ENCODE measurements at regions not wholly inside any gene's neighbourhood (a gene's known extent, or its start where the extent isn't known, plus 50 kb on each side); places are given as distances from the start of the nearest gene placed in this dataset.

DNA sequence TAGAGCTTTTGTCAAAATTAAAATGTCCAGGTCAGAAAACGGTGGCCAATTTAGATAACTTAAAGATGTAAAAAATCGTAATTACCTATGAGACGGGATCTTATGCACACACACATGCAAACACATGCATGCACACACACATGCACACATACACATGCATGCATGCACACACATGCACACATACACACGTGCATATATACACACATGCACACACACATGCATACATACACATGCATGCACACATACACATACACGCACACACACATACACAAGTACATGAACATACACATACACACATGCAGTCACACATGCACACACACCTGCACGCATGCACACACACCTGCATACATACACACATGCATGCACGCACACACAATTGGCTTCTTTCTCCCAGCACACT is 362.0 kb downstream of the IRX1 start:
- H3K4me1 ChIP-seq (ENCODE audit: control insufficient read depth, insufficient read depth, low read length) = no peaks in the 10 kb centered on the region
- H3K36me3 ChIP-seq (ENCODE audit: control insufficient read depth, insufficient read depth, low read length, severe bottlenecking) = no peaks in the 10 kb centered on the region
- peaks cover 11% of the 10 kb centered on the region for H3K9me3 ChIP-seq (ENCODE audit: control insufficient read depth, low read length)
- no peak overlapping the region for H3K9ac ChIP-seq (ENCODE audit: low read length)
- H3K27me3 ChIP-seq (replicated peaks; ENCODE audit: control insufficient read depth, insufficient read depth, low read length) = no peaks in the 10 kb centered on the region
- DNase-seq (ENCODE audit: low read depth) = no peak
- no peak overlapping the region for H3K4me3 ChIP-seq (ENCODE audit: low read length)

DNA sequence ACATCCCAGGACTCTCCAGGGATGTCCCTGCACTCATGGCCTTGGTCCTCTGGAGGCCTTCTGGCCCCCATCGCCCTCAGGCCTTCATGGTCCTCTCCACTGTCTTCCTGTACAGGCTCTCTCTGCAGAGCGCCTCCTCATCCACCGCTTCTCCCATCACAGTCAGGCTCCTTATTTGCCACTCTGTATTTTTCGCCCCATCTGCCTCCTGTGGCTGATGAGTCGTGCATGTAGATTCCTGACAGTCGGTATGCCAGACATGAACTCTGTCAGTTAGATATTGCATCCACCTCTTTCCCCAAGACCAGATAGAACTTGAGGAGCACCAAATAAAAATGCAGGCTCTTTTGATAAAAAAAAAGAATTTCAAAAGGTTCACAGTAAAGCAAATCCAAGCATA is 362.8 kb downstream of the IRX1 start:
- Histone ChIP-seq H3K27me3 (replicated peaks; ENCODE audit: control insufficient read depth, insufficient read depth, low read length) (no peaks in the 10 kb centered on the region), H3K9ac (ENCODE audit: low read length) (no peak overlapping the region), H3K4me3 (ENCODE audit: low read length) (no peak overlapping the region), H3K4me1 (ENCODE audit: control insufficient read depth, insufficient read depth, low read length) (no peaks in the 10 kb centered on the region), H3K9me3 (ENCODE audit: control insufficient read depth, low read length) (peaks cover 11% of the 10 kb centered on the region), H3K36me3 (ENCODE audit: control insufficient read depth, insufficient read depth, low read length, severe bottlenecking) (no peaks in the 10 kb centered on the region)
- DNase-seq (ENCODE audit: low read depth) = no peak

DNA sequence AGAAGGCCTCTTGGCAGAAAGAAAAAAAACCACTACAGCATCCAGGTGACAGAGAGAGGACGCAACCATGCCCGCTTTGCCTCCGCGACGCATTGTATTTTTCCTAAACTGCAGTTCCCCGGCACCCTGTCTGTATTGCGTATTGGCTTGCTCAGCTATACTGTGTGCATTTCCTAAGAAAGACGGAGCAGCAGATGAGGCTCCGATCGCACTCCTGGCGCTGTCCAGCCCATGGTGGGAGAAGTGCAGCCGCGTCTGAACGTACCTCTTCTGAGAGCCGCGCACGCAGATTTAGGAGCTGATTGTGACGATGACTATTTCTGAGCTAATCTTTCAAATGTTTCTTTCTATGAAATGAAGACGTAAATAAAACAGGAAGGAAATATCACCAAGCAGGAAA is 366.5 kb downstream of the IRX1 start:
- Histone ChIP-seq H3K4me3 (ENCODE audit: low read length) (no peak overlapping the region), H3K36me3 (ENCODE audit: control insufficient read depth, insufficient read depth, low read length, severe bottlenecking) (no peaks in the 10 kb centered on the region), H3K4me1 (ENCODE audit: control insufficient read depth, insufficient read depth, low read length) (no peaks in the 10 kb centered on the region), H3K9ac (ENCODE audit: low read length) (no peak overlapping the region), H3K27me3 (replicated peaks; ENCODE audit: control insufficient read depth, insufficient read depth, low read length) (no peaks in the 10 kb centered on the region), H3K9me3 (ENCODE audit: control insufficient read depth, low read length) (peaks cover 7% of the 10 kb centered on the region)
- DNase-seq (ENCODE audit: low read depth) = no peak

DNA sequence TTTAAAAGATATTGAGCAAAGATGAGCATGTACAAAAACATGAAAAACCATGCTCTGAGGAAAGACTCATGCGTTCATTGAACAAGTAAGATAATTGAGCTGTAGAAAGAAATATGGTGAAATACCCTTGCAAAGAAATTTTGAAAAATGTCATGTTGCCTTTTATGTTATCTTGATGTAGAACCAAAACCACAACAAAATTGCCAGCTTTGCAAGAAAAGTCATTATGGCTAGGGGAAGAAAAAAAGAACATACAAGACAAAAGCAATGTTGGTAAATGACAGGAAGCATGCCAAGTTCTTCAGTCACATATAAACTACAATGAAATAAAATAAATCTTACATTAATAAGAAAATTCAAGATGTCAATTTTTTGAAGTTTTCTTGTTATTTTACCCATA is 368.0 kb downstream of the IRX1 start:
- no peaks in the 10 kb centered on the region for H3K4me1 ChIP-seq (ENCODE audit: control insufficient read depth, insufficient read depth, low read length)
- no peak overlapping the region for H3K4me3 ChIP-seq (ENCODE audit: low read length)
- H3K36me3 ChIP-seq (ENCODE audit: control insufficient read depth, insufficient read depth, low read length, severe bottlenecking) = no peaks in the 10 kb centered on the region
- no peak for DNase-seq (ENCODE audit: low read depth)
- H3K27me3 ChIP-seq (replicated peaks; ENCODE audit: control insufficient read depth, insufficient read depth, low read length) = no peaks in the 10 kb centered on the region
- peaks cover 8% of the 10 kb centered on the region for H3K9me3 ChIP-seq (ENCODE audit: control insufficient read depth, low read length)
- H3K9ac ChIP-seq (ENCODE audit: low read length) = no peak overlapping the region

DNA sequence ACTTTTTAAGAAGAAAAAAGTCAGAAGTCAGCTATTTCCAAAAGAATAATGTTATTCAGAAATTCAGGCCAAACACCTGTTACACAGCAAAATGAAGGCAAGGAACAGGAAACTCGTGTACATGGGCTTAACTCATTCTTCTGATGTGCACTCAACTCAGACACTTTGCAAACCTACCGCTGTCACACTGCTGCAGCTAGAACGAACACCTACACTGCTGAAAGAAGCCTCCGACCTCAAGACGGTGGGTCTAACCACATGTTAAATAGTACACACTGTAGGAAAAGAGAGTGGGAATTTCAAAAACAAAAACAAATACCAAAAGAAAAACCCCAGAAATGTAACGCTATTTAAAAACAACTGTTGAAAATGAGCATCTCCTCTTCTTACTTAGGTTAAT is 384.5 kb downstream of the IRX1 start:
- DNase-seq (ENCODE audit: low read depth) = no peak
- H3K4me1 ChIP-seq (ENCODE audit: control insufficient read depth, insufficient read depth, low read length) = no peaks in the 10 kb centered on the region
- no peaks in the 10 kb centered on the region for H3K27me3 ChIP-seq (replicated peaks; ENCODE audit: control insufficient read depth, insufficient read depth, low read length)
- no peak overlapping the region for H3K9ac ChIP-seq (ENCODE audit: low read length)
- peaks cover 20% of the 10 kb centered on the region for H3K9me3 ChIP-seq (ENCODE audit: control insufficient read depth, low read length)
- no peaks in the 10 kb centered on the region for H3K36me3 ChIP-seq (ENCODE audit: control insufficient read depth, insufficient read depth, low read length, severe bottlenecking)
- H3K4me3 ChIP-seq (ENCODE audit: low read length) = no peak overlapping the region

DNA sequence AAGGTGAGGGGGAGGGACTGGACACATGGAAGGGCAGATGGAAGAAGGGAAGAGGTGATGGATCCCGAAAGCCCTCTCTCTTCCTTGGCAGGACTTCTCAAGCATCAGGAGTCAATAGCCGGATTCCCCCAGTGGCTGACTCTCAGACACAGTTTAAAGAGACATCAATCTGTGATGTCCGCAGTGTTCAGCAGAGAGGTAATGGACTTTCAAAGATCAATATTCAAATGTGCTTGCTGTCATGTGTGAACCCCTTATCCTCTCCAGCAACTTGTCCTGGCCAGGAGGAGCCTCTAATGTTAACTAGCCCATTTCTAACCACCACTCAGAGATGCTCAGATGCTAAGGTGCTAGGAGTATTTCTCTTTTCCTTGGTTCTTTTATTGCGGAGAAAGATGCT is 392.2 kb downstream of the IRX1 start:
- Histone ChIP-seq H3K9ac (ENCODE audit: low read length) (no peak overlapping the region), H3K4me3 (ENCODE audit: low read length) (no peak overlapping the region), H3K9me3 (ENCODE audit: control insufficient read depth, low read length) (peaks cover 13% of the 10 kb centered on the region), H3K36me3 (ENCODE audit: control insufficient read depth, insufficient read depth, low read length, severe bottlenecking) (no peaks in the 10 kb centered on the region), H3K4me1 (ENCODE audit: control insufficient read depth, insufficient read depth, low read length) (no peaks in the 10 kb centered on the region), H3K27me3 (replicated peaks; ENCODE audit: control insufficient read depth, insufficient read depth, low read length) (no peaks in the 10 kb centered on the region)
- no peak for DNase-seq (ENCODE audit: low read depth)

DNA sequence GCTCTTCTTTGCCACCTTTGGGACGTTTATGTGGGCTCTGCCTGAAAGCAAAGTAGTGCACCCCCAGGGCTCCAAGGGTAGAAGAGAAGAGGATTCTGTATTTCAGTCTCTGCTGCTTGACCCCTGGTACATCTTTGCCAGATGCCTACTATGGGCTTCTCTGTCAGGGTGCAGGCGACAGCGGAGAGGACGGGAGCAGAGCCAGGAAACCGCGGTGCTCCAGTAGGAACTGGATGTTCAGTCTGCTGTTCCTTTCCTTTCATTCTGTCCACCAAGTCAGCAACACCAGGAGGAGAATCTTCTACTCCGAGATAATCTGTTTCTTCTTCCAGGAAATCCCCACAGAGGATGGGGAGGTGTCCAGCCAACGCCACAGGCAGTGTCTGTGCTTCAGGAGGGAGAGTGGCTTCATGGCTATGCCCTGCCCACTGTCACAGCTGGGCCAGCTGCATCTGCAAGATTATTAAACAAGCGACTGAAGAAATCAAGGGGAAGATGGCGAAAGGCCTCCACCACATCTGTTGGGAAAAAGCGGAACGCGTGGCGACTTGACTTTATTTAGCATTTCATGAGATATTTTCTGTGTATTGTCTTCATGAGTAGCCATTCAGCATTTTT is 398.3 kb downstream of the IRX1 start:
- Histone ChIP-seq H3K27me3 (replicated peaks; ENCODE audit: control insufficient read depth, insufficient read depth, low read length) (no peaks in the 10 kb centered on the region), H3K36me3 (ENCODE audit: control insufficient read depth, insufficient read depth, low read length, severe bottlenecking) (no peaks in the 10 kb centered on the region), H3K9ac (ENCODE audit: low read length) (no peak overlapping the region), H3K4me1 (ENCODE audit: control insufficient read depth, insufficient read depth, low read length) (no peaks in the 10 kb centered on the region), H3K9me3 (ENCODE audit: control insufficient read depth, low read length) (peaks cover 8% of the 10 kb centered on the region), H3K4me3 (ENCODE audit: low read length) (no peak overlapping the region)
- DNase-seq (ENCODE audit: low read depth) = no peak

DNA sequence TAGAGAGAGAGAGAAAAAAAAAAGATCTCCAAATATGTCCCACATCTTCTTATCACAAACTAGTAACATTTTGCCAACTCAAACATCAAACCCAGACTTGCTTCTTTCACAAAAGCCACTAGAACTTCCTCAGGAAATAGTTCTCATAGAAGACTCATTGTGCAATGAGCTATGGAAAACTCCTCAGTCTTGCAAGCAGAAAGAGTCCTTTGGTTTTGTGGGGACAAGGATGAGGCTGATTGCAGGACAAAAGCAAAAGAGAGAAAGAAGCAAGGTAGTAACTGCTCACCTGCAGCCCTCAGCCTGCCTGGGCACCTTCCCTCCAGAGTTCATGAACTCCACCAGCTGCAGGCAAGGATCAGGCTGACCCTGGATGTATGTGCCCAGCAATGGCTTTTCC is 399.0 kb downstream of the IRX1 start:
- Histone ChIP-seq H3K27me3 (replicated peaks; ENCODE audit: control insufficient read depth, insufficient read depth, low read length) (no peaks in the 10 kb centered on the region), H3K9me3 (ENCODE audit: control insufficient read depth, low read length) (peaks cover 8% of the 10 kb centered on the region)
- DNase-seq (ENCODE audit: low read depth) = no peak

DNA sequence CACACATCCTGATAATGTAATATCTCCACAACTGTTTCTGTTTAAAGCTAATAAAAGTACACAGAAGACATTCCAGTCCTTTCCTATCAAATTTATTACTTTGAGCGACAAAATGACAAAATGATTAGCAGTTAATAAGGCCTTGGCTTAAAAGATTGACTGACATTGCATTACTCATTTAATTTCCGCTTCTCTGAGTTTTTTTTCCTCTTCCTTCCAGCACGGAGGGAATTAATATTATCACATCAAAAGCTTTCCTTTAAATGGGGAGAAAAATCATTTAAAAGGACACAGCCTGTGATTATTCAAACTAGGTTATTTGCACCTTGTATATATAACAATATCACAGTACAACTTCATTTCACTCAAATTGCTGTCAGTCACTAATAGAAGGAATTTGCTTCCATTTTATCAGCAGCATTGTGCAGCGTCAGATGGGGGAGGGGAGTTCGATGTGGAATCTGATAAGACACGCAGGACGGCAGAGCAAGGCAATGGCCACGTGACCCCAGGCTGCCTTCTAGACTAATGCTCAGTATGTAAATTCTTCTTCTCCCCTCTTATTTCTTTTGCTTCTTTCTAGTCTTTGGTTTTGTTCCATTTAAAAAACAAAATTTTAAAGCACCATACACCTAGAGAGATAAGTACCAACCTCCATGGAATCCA is 400.5 kb downstream of the IRX1 start:
- Histone ChIP-seq H3K4me1 (ENCODE audit: control insufficient read depth, insufficient read depth, low read length) (no peaks in the 10 kb centered on the region), H3K4me3 (ENCODE audit: low read length) (no peak overlapping the region), H3K27me3 (replicated peaks; ENCODE audit: control insufficient read depth, insufficient read depth, low read length) (peaks cover 3% of the 10 kb centered on the region), H3K9ac (ENCODE audit: low read length) (no peak overlapping the region), H3K9me3 (ENCODE audit: control insufficient read depth, low read length) (peaks cover 8% of the 10 kb centered on the region), H3K36me3 (ENCODE audit: control insufficient read depth, insufficient read depth, low read length, severe bottlenecking) (no peaks in the 10 kb centered on the region)
- DNase-seq (ENCODE audit: low read depth) = no peak

More for the DNA sequence above, 399.0 kb downstream of the IRX1 start:
- Histone ChIP-seq H3K9ac (ENCODE audit: low read length) (no peak overlapping the region), H3K4me1 (ENCODE audit: control insufficient read depth, insufficient read depth, low read length) (no peaks in the 10 kb centered on the region), H3K36me3 (ENCODE audit: control insufficient read depth, insufficient read depth, low read length, severe bottlenecking) (no peaks in the 10 kb centered on the region), H3K4me3 (ENCODE audit: low read length) (no peak overlapping the region)

DNA sequence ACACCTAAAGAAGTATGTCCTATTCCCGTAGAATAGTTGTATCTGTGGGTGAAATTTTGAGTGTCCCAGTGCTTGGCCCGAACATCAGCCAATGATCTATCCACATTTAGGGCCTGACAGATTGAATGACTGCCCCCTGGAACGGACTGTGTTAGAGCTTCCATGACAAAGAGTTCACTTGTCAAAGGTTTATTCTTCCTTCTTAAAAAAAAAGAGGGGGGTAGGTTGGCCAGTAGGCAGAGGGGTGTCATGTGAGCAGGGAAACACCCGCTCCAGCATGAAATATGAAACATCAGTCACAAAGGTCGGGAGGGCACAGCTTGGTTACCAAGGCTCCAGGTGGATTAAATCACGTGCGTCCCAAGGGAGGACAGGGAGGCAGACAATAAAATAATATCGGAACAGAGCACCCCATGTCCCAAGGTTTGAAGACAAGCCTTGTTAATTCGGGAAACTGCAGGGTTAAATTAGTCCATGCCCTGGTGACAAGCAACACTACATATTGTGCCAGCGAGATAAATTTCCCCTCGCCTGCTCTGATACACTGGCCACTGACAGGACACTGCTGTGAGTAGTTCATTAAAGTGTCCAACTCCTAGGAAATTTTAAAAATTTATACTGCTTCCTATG is 401.2 kb downstream of the IRX1 start:
- Histone ChIP-seq H3K9me3 (ENCODE audit: control insufficient read depth, low read length) (peaks cover 4% of the 10 kb centered on the region), H3K9ac (ENCODE audit: low read length) (no peak overlapping the region), H3K36me3 (ENCODE audit: control insufficient read depth, insufficient read depth, low read length, severe bottlenecking) (no peaks in the 10 kb centered on the region), H3K27me3 (replicated peaks; ENCODE audit: control insufficient read depth, insufficient read depth, low read length) (peaks cover 3% of the 10 kb centered on the region), H3K4me1 (ENCODE audit: control insufficient read depth, insufficient read depth, low read length) (no peaks in the 10 kb centered on the region), H3K4me3 (ENCODE audit: low read length) (no peak overlapping the region)
- DNase-seq (ENCODE audit: low read depth) = no peak

DNA sequence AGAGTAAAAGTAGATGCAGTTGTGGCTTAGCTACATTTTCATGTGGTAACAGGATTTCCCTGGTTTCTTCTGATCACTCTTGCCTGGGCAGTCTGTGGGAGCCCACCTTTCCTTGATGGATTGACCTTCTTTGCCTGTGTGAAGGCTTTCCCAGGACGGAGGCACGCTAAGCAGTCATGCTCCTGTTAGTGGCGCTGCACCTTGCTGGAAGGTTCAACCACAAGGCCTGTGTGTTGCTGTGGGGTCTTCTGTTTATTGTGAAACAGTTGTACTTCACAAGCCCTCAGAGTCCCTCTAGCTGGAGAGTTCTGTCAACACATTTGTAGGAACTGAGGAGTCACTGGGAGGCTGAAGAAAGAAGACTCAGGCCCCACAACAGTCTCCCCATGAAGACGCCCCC is 402.0 kb downstream of the IRX1 start:
- no peaks in the 10 kb centered on the region for H3K4me1 ChIP-seq (ENCODE audit: control insufficient read depth, insufficient read depth, low read length)
- no peaks in the 10 kb centered on the region for H3K9me3 ChIP-seq (ENCODE audit: control insufficient read depth, low read length)
- H3K4me3 ChIP-seq (ENCODE audit: low read length) = no peak overlapping the region
- DNase-seq (ENCODE audit: low read depth) = no peak
- H3K9ac ChIP-seq (ENCODE audit: low read length) = no peak overlapping the region
- peaks cover 3% of the 10 kb centered on the region for H3K27me3 ChIP-seq (replicated peaks; ENCODE audit: control insufficient read depth, insufficient read depth, low read length)
- no peaks in the 10 kb centered on the region for H3K36me3 ChIP-seq (ENCODE audit: control insufficient read depth, insufficient read depth, low read length, severe bottlenecking)

Data from adipocyte (in vitro differentiated cells).